Fibroblast of lung (primary cell): ENCODE measurements at regions not wholly inside any gene's neighbourhood (a gene's known extent, or its start where the extent isn't known, plus 50 kb on each side); places are given as distances from the start of the nearest gene placed in this dataset.

Experiments used
- DNase-seq, 2 donors: peaks; one replicate each; pipeline versions ENCODE4 v3.0.0 to v3.0.0-alpha.2; 2010; ENCODE audit warnings: low read depth in 2 of 2
- H2AFZ ChIP-seq: 2 replicates; pipeline ENCODE4 v1.5.1; 2012; ENCODE audit warnings: low read length, control low read depth, inconsistent platforms
- H3K27ac ChIP-seq: 2 replicates; pipeline ENCODE4 v1.5.1; 2011; ENCODE audit warnings: low read length, control low read depth; ENCODE audit not compliant: insufficient read depth
- H3K27me3 ChIP-seq: 2 replicates; pipeline ENCODE4 v1.5.1; 2011; ENCODE audit warnings: mild to moderate bottlenecking, low read length; ENCODE audit not compliant: control insufficient read depth, insufficient read depth
- H3K36me3 ChIP-seq: 2 replicates; pipeline ENCODE4 v1.5.1; 2011; ENCODE audit warnings: low read length; ENCODE audit not compliant: control insufficient read depth, insufficient read depth
- H3K4me1 ChIP-seq: 2 replicates; pipeline ENCODE4 v1.5.1; 2011; ENCODE audit warnings: low read length; ENCODE audit not compliant: control insufficient read depth, insufficient read depth; ENCODE audit errors: extremely low read depth
- H3K4me2 ChIP-seq: 2 replicates; pipeline ENCODE4 v1.5.1; 2011; ENCODE audit warnings: low read length, control low read depth; ENCODE audit not compliant: insufficient read depth; ENCODE audit errors: extremely low read depth
- H3K4me3 ChIP-seq, 4 experiments: fragments of 200-600 bp in 1 of 4; sonication (generic) in 1 of 4; replicated peaks in 1 of 4; 2 replicates each; pipeline ENCODE4 v1.5.1; 2011 to 2016; ENCODE audit warnings: low read length in 4 of 4, low read depth in 3 of 4, mild to moderate bottlenecking in 3 of 4, control low read depth in 2 of 4, inconsistent platforms in 1 of 4, mixed read lengths in 1 of 4; ENCODE audit not compliant: insufficient read depth in 1 of 4; ENCODE audit errors: control extremely low read depth in 1 of 4
- H3K79me2 ChIP-seq: 2 replicates; pipeline ENCODE4 v1.5.1; 2012; ENCODE audit warnings: mild to moderate bottlenecking, low read length, inconsistent platforms; ENCODE audit not compliant: control insufficient read depth, insufficient read depth
- H3K9ac ChIP-seq: 2 replicates; pipeline ENCODE4 v1.5.1; 2011; ENCODE audit warnings: mild to moderate bottlenecking, low read length, control low read depth; ENCODE audit not compliant: insufficient read depth
- H3K9me3 ChIP-seq: 2 replicates; pipeline ENCODE4 v1.5.1; 2012; ENCODE audit warnings: low read depth, low read length; ENCODE audit not compliant: control insufficient read depth, insufficient read depth
- H4K20me1 ChIP-seq: 2 replicates; pipeline ENCODE4 v1.5.1; 2011; ENCODE audit warnings: low read length; ENCODE audit not compliant: control insufficient read depth, insufficient read depth; ENCODE audit errors: extremely low read depth
- CTCF ChIP-seq, 2 donors: IDR thresholded peaks in 1 of 2; conservative IDR thresholded peaks in 1 of 2; 1 replicate in 1 of 2; 2 replicates in 1 of 2; pipeline ENCODE4 v1.5.1; 2011 to 2012; ENCODE audit warnings: low read length in 2 of 2, control low read depth in 1 of 2, inconsistent platforms in 1 of 2, low read depth in 1 of 2, mild to moderate bottlenecking in 1 of 2
- EZH2 ChIP-seq: IDR thresholded peaks from 2 replicates; pipeline ENCODE4 v1.5.1; 2012; ENCODE audit warnings: low read length, control low read depth, mild to moderate bottlenecking; ENCODE audit errors: missing control alignments

GRCh38 chr7:120205101-120205500 is 67.9 kb upstream of the KCND2 start:
- no peak overlapping the region for H2AFZ ChIP-seq
- no peaks in the 10 kb centered on the region for H3K27me3 ChIP-seq

GRCh38 chr7:120207037-120207436 is 65.9 kb upstream of the KCND2 start:
- H3K27me3 ChIP-seq, result no peaks in the 10 kb centered on the region
- H3K4me1 ChIP-seq, result no peaks in the 10 kb centered on the region
- H3K4me3 ChIP-seq, result no peak overlapping the region
- H3K79me2 ChIP-seq, result no peaks in the 10 kb centered on the region
- no peaks in the 10 kb centered on the region for H4K20me1 ChIP-seq
- H3K4me2 ChIP-seq, result no peak overlapping the region
- no peak overlapping the region for H3K9ac ChIP-seq
- no peak overlapping the region for H2AFZ ChIP-seq
- no peaks in the 10 kb centered on the region for H3K9me3 ChIP-seq
- no peaks in the 10 kb centered on the region for H3K36me3 ChIP-seq
- no peak overlapping the region for H3K27ac ChIP-seq
- no peak for TF ChIP-seq EZH2
- no peak for TF ChIP-seq CTCF (conservative IDR thresholded peaks at IDR 0.05 in 1 of 2, IDR thresholded peaks at IDR 0.05 in 1 of 2; ENCODE audit: low read depth in 1 of 2, low read length in 2 of 2)
- DNase-seq, result no peak

More at GRCh38 chr7:120205101-120205500, 67.9 kb upstream of the KCND2 start:
- Histone ChIP-seq H3K9me3 (no peaks in the 10 kb centered on the region), H3K4me1 (no peaks in the 10 kb centered on the region), H3K79me2 (no peaks in the 10 kb centered on the region), H3K36me3 (no peaks in the 10 kb centered on the region), H4K20me1 (no peaks in the 10 kb centered on the region), H3K27ac (no peak overlapping the region), H3K4me2 (no peak overlapping the region), H3K9ac (no peak overlapping the region), H3K4me3 (no peak overlapping the region)
- DNase-seq, result no peak
- no peak for TF ChIP-seq EZH2
- no peak for TF ChIP-seq CTCF (conservative IDR thresholded peaks at IDR 0.05 in 1 of 2, IDR thresholded peaks at IDR 0.05 in 1 of 2; ENCODE audit: low read depth in 1 of 2, low read length in 2 of 2)

- H3K27me3 ChIP-seq, result no peaks in the 10 kb centered on the region
- no peak for TF ChIP-seq EZH2
- TF ChIP-seq CTCF (conservative IDR thresholded peaks at IDR 0.05 in 1 of 2, IDR thresholded peaks at IDR 0.05 in 1 of 2; ENCODE audit: low read depth in 1 of 2, low read length in 2 of 2), result no peak
- no peak for DNase-seq
- no peaks in the 10 kb centered on the region for H3K4me1 ChIP-seq
- H3K9ac ChIP-seq, result no peak overlapping the region
- no peak overlapping the region for H3K4me2 ChIP-seq
- no peak overlapping the region for H2AFZ ChIP-seq
- no peak overlapping the region for H3K4me3 ChIP-seq
- H3K27ac ChIP-seq, result no peak overlapping the region
- no peaks in the 10 kb centered on the region for H4K20me1 ChIP-seq
- H3K9me3 ChIP-seq, result no peaks in the 10 kb centered on the region
- no peaks in the 10 kb centered on the region for H3K79me2 ChIP-seq
- H3K36me3 ChIP-seq, result no peaks in the 10 kb centered on the region
Observed at GRCh38 chr7:120215654-120216053, 57.3 kb upstream of the KCND2 start.
